SK-N-SH treated with all-trans-retinoic acid at 6 μM for 48 hours (cell line): ENCODE measurements at regions not wholly inside any gene's neighbourhood (a gene's known extent, or its start where the extent isn't known, plus 50 kb on each side); places are given as distances from the start of the nearest gene placed in this dataset.

Source experiments
- ARNTL ChIP-seq: fragments of 450-650 bp; formaldehyde crosslinking; IDR thresholded peaks from 2 replicates; pipeline ENCODE4 v1.5.0; 2020; ENCODE audit warnings: low read depth, mild to moderate bottlenecking, moderate library complexity, borderline replicate concordance
- BACH2 ChIP-seq: fragments of 250-450 bp; sonication (Bioruptor Pico); IDR thresholded peaks from 2 replicates; pipeline ENCODE4 v1.9.0; 2021; ENCODE audit warnings: mild to moderate bottlenecking, borderline replicate concordance
- CREB5 ChIP-seq: fragments of 250-450 bp; sonication (Bioruptor Pico); IDR thresholded peaks from 2 replicates; pipeline ENCODE4 v1.5.1; 2020; ENCODE audit warnings: low read depth, mild to moderate bottlenecking, moderate library complexity
- GLIS3 ChIP-seq: fragments of 250-450 bp; sonication (Bioruptor Pico); IDR thresholded peaks from 2 replicates; pipeline ENCODE4 v1.5.0; 2020; ENCODE audit warnings: mild to moderate bottlenecking, moderate library complexity
- OSR1 ChIP-seq: fragments of 250-450 bp; sonication (Bioruptor Pico); IDR thresholded peaks from 2 replicates; pipeline ENCODE4 v1.8.0; 2022; ENCODE audit warnings: moderate library complexity, mild to moderate bottlenecking, inconsistent platforms
- PATZ1 ChIP-seq: fragments of 250-450 bp; sonication (Bioruptor Pico); IDR thresholded peaks from 2 replicates; pipeline ENCODE4 v1.8.0; 2020; ENCODE audit warnings: mild to moderate bottlenecking, moderate library complexity, borderline replicate concordance
- SNAI2 ChIP-seq: fragments of 250-450 bp; sonication (Bioruptor Pico); IDR thresholded peaks from 2 replicates; pipeline ENCODE4 v1.5.0; 2020; ENCODE audit warnings: mild to moderate bottlenecking, moderate library complexity
- TOX ChIP-seq: fragments of 250-450 bp; sonication (Bioruptor Pico); IDR thresholded peaks from 2 replicates; pipeline ENCODE4 v1.8.0; 2021; ENCODE audit warnings: mild to moderate bottlenecking, moderate library complexity, borderline replicate concordance
- ZC3H10 ChIP-seq: fragments of 250-450 bp; sonication (Bioruptor Pico); IDR thresholded peaks from 2 replicates; pipeline ENCODE4 v1.5.1; 2021; ENCODE audit warnings: mild to moderate bottlenecking, moderate library complexity
- ZFP3 ChIP-seq: fragments of 250-450 bp; sonication (Bioruptor Pico); IDR thresholded peaks from 2 replicates; pipeline ENCODE4 v1.5.0; 2020; ENCODE audit warnings: mild to moderate bottlenecking, moderate library complexity
- ZFP30 ChIP-seq: fragments of 450-650 bp; formaldehyde crosslinking; IDR thresholded peaks from 2 replicates; pipeline ENCODE4 v1.5.0; 2022; ENCODE audit warnings: mild to moderate bottlenecking, moderate library complexity
- ZNF565 ChIP-seq: fragments of 450-650 bp; formaldehyde crosslinking; conservative IDR thresholded peaks from 2 replicates; pipeline ENCODE4 v1.5.0; 2020; ENCODE audit warnings: low read depth, mild to moderate bottlenecking, moderate library complexity
- ZNF70 ChIP-seq: fragments of 450-650 bp; formaldehyde crosslinking; IDR thresholded peaks from 2 replicates; pipeline ENCODE4 v1.5.0; 2020; ENCODE audit warnings: mild to moderate bottlenecking, moderate library complexity

- TF ChIP-seq PATZ1, result no peak
- TF ChIP-seq CREB5, result no peak
- no peak for TF ChIP-seq ZC3H10
- TF ChIP-seq ZNF565 (CRISPR knock-in tag), result no peak
- TF ChIP-seq OSR1 (CRISPR knock-in tag), result no peak
- TF ChIP-seq ZNF70, result no peak
- TF ChIP-seq TOX (CRISPR knock-in tag), result no peak
- no peak for TF ChIP-seq ARNTL (CRISPR knock-in tag)
- no peak for TF ChIP-seq BACH2 (CRISPR knock-in tag)
- TF ChIP-seq ZFP30 (CRISPR knock-in tag), result no peak
- no peak for TF ChIP-seq ZFP3 (CRISPR knock-in tag)
- no peak for TF ChIP-seq GLIS3 (CRISPR knock-in tag)
- TF ChIP-seq SNAI2 (CRISPR knock-in tag), result no peak
Observed at GRCh38 chr2:88258208-88258607, 88.1 kb downstream of the THNSL2 start.
